ENCODE measurements at regions not wholly inside any gene's neighbourhood (a gene's known extent, or its start where the extent isn't known, plus 50 kb on each side); places are given as distances from the start of the nearest gene placed in this dataset.
A peak's percentile ranks its signal among the peaks of the same experiment; 100 is the strongest.

DNA sequence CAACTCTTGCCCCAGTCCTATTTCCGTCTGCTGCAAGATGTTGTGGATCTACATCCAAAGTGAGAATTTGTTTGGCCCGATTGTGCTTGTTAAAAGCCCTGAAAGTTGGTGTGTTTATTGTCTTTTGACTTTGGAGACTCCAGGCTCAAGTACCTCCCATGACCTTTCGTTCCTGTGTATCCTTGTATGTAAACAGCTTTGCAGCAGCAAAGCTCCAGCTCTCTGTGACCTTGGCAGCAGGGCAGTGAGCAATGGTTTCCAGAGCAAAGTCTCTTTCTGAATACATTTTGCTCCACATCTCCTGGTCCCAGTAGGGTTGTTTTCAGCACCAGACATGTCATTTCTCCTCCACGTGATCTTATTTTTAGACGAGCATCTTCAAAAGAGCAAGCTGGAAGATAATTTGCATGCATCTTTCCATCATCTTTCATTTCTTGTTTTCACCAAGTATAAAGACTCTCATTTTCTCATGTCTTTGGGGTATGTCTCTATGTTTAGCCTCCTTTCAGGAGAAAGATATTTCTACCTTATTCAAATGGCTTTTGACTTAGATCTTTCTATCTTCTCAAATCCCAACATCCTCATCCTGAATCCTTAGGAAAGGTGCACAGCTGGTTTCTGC is 68.1 kb upstream of the ERCC6L2 start:
- no peaks in the 10 kb centered on the region for H3K9me3 ChIP-seq (ENCODE audit: low read length)
- DNase-seq (ENCODE audit: low spot score): peak; percentile 34
- peaks cover 22% of the 10 kb centered on the region for H3K4me1 ChIP-seq (ENCODE audit: insufficient read depth, low read length)
- no peaks in the 10 kb centered on the region for H3K79me2 ChIP-seq (ENCODE audit: insufficient read depth, low read length)
- no peaks in the 10 kb centered on the region for H4K20me1 ChIP-seq (ENCODE audit: insufficient read depth, low read length)
- intact Hi-C loops (cut with micrococcal nuclease; ENCODE audit: unreplicated experiment): no loop called here
- no peaks in the 10 kb centered on the region for H3K27me3 ChIP-seq (ENCODE audit: control insufficient read depth in 1 of 2, insufficient read depth in 2 of 2, low read length in 2 of 2)
- no TSS peak for BruUV-seq (replicated peaks)
- H3K9ac ChIP-seq (ENCODE audit: insufficient read depth, low read depth, low read length): no peak overlapping the region
- WGBS (ENCODE audit: low lambda C conversion rate): 6% methylated on average over 5 of the region's 5 CpGs
- H2AFZ ChIP-seq (ENCODE audit: low read length): peak overlapping the region; percentile 11
- in situ Hi-C loops (cut with HindIII; ENCODE audit: extremely low pct_ligation_motif_present, low pct_unique_long_range_greater_than_20kb): no loop called here
- ChIA-PET CTCF (ENCODE audit: low intra/inter-chr PET ratio, low total read pairs) (no interaction called here), POLR2A (interaction anchor here (1.0 kb wide), 1 partner anchor 25 kb away, joined by 4 read pairs; no protein-coding TSS in a partner anchor)
- FAIRE-seq: peak; percentile 61
- no peak overlapping the region for H3K27ac ChIP-seq (ENCODE audit: extremely low read length, insufficient read depth, low read length)
- ATAC-seq: peak; percentile 87
- H3K4me3 ChIP-seq (replicated peaks in 1 of 3; ENCODE audit: insufficient read depth in 1 of 3, low read depth in 2 of 3, low read length in 3 of 3): no peak overlapping the region
- H3K36me3 ChIP-seq (replicated peaks in 1 of 2; ENCODE audit: control insufficient read depth in 1 of 2, insufficient read depth in 2 of 2, low read length in 2 of 2): no peaks in the 10 kb centered on the region
- H3K4me2 ChIP-seq (ENCODE audit: low read depth, low read length): peak overlapping the region; percentile 58
- TF ChIP-seq NR2F6 (IDR thresholded peaks at IDR 0.05) (peak; percentile 76), NR2F6 (CRISPR knock-in tag; IDR thresholded peaks at IDR 0.05) (peak; percentile 84), ESRRA (CRISPR knock-in tag; IDR thresholded peaks at IDR 0.05; ENCODE audit: low read depth) (peak; percentile 98), KAT8 (CRISPR knock-in tag; IDR thresholded peaks at IDR 0.05) (0 out of 2 replicates have a peak, but pooled peaks have one; percentile 44), ZNF317 (CRISPR knock-in tag; IDR thresholded peaks at IDR 0.05) (no peak), ZIK1 (CRISPR knock-in tag; IDR thresholded peaks at IDR 0.05; ENCODE audit: borderline replicate concordance, low read depth) (no peak), ZNF547 (CRISPR knock-in tag; IDR thresholded peaks at IDR 0.05) (no peak), ZNF292 (CRISPR knock-in tag; IDR thresholded peaks at IDR 0.05; ENCODE audit: borderline replicate concordance, low read depth) (peak; percentile 45; the same call in 1 of the 2 replicates), ELF3 (CRISPR knock-in tag; IDR thresholded peaks at IDR 0.05) (0 out of 2 replicates have a peak, but pooled peaks have one; percentile 49), PPARG (CRISPR knock-in tag; conservative IDR thresholded peaks at IDR 0.05) (peak; percentile 45; the same call in 1 of the 2 replicates), ZFAT (CRISPR knock-in tag; conservative IDR thresholded peaks at IDR 0.05) (no peak), THRA (CRISPR knock-in tag; IDR thresholded peaks at IDR 0.05; ENCODE audit: borderline replicate concordance) (peak; percentile 97), HDAC1 (CRISPR knock-in tag; IDR thresholded peaks at IDR 0.05) (peak; percentile 60), NCOA2 (CRISPR knock-in tag; IDR thresholded peaks at IDR 0.05) (peak; percentile 30; the same call in 1 of the 2 replicates), MIER3 (CRISPR knock-in tag; IDR thresholded peaks at IDR 0.05; ENCODE audit: borderline replicate concordance) (peak; percentile 67; the same call in 1 of the 2 replicates), HDAC2 (CRISPR knock-in tag; IDR thresholded peaks at IDR 0.05) (peak; percentile 50; the same call in 1 of the 2 replicates), FOXO1 (CRISPR knock-in tag; IDR thresholded peaks at IDR 0.05) (peak; percentile 88; the same call in 1 of the 2 replicates)
- TF ChIP-seq, protein P1, sequence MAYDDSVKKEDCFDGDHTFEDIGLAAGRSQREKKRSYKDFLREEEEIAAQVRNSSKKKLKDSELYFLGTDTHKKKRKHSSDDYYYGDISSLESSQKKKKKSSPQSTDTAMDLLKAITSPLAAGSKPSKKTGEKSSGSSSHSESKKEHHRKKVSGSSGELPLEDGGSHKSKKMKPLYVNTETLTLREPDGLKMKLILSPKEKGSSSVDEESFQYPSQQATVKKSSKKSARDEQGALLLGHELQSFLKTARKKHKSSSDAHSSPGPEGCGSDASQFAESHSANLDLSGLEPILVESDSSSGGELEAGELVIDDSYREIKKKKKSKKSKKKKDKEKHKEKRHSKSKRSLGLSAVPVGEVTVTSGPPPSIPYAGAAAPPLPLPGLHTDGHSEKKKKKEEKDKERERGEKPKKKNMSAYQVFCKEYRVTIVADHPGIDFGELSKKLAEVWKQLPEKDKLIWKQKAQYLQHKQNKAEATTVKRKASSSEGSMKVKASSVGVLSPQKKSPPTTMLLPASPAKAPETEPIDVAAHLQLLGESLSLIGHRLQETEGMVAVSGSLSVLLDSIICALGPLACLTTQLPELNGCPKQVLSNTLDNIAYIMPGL (CRISPR knock-in tag; IDR thresholded peaks at IDR 0.05; ENCODE audit: borderline replicate concordance in 1 of 2, low read depth in 1 of 2): no peak
- TF ChIP-seq, protein P2, sequence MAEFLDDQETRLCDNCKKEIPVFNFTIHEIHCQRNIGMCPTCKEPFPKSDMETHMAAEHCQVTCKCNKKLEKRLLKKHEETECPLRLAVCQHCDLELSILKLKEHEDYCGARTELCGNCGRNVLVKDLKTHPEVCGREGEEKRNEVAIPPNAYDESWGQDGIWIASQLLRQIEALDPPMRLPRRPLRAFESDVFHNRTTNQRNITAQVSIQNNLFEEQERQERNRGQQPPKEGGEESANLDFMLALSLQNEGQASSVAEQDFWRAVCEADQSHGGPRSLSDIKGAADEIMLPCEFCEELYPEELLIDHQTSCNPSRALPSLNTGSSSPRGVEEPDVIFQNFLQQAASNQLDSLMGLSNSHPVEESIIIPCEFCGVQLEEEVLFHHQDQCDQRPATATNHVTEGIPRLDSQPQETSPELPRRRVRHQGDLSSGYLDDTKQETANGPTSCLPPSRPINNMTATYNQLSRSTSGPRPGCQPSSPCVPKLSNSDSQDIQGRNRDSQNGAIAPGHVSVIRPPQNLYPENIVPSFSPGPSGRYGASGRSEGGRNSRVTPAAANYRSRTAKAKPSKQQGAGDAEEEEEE (CRISPR knock-in tag; IDR thresholded peaks at IDR 0.05; ENCODE audit: borderline replicate concordance): no peak

Data from HepG2 (cell line).